GM12878 (cell line): ENCODE measurements at regions not wholly inside any gene's neighbourhood (a gene's known extent, or its start where the extent isn't known, plus 50 kb on each side); places are given as distances from the start of the nearest gene placed in this dataset.

Source experiments
- ATAC-seq: fragments of 200-7000 bp; cut with Tn5 transposase; 3 replicates; pipeline ENCODE4 v1.9.1; 2020; ENCODE audit warnings: mild to moderate bottlenecking, moderate library complexity
- BruUV-seq: library from RNA; stranded (reverse); fragments of 400-500 nt; replicated peaks from 2 replicates; lab custom pipeline; 2021; lab: Mats Ljungman, UMichigan
- CTCF ChIA-PET: fragments of 300-600 bp; sonication (Branson Sonifier 250); formaldehyde crosslinking; extraction: SDS; loops from one replicate; lab custom pipeline; 2021; ENCODE audit warnings: inconsistent platforms; lab: Yijun Ruan, JAX
- POLR2A ChIA-PET: fragments of 350-600 bp; formaldehyde crosslinking; extraction: SDS; loops from one replicate; lab custom pipeline; 2021; ENCODE audit warnings: inconsistent platforms; lab: Charles Lee
- RAD21 ChIA-PET: fragments of 300-600 bp; sonication (Branson Sonifier 250); formaldehyde crosslinking; loops from one replicate; lab custom pipeline; 2023; ENCODE audit warnings: antibody characterized with exemption; ENCODE audit not compliant: unreplicated experiment; lab: Charles Lee
- SMC1A ChIA-PET: fragments of 300-600 bp; sonication (Branson Sonifier 250); formaldehyde crosslinking; loops from one replicate; lab custom pipeline; 2023; ENCODE audit not compliant: unreplicated experiment, uncharacterized antibody; lab: Charles Lee
- DNase-seq: peaks from one replicate; pipeline ENCODE4 v3.0.0-alpha.2; 2011; ENCODE audit warnings: low read depth, low spot score
- FAIRE-seq: peaks from 3 replicates; lab custom pipeline; 2011; peaks lifted over from hg19 to GRCh38; lab: Jason Lieb, UNC
- H2AFZ ChIP-seq: 2 replicates; pipeline ENCODE4 v1.6.0; 2011; ENCODE audit warnings: low read depth, low read length, control low read depth; ENCODE audit not compliant: control insufficient read depth
- H3K27ac ChIP-seq: 2 replicates; pipeline ENCODE4 v1.5.1; 2011; ENCODE audit warnings: control low read depth; ENCODE audit not compliant: control insufficient read depth, insufficient read depth
- H3K27me3 ChIP-seq, 2 experiments: replicated peaks in 1 of 2; 2 replicates each; pipeline versions ENCODE4 v1.6.0 to v1.6.1; 2011; ENCODE audit warnings: low read length in 1 of 2; ENCODE audit not compliant: control insufficient read depth in 2 of 2, insufficient read depth in 2 of 2
- H3K36me3 ChIP-seq, 2 experiments: 2 replicates each; pipeline ENCODE4 v1.5.1; 2011; ENCODE audit warnings: low read length in 1 of 2; ENCODE audit not compliant: control insufficient read depth in 2 of 2, insufficient read depth in 2 of 2
- H3K4me1 ChIP-seq: 2 replicates; pipeline ENCODE4 v1.6.1; 2011; ENCODE audit warnings: mild to moderate bottlenecking, low read length, moderate library complexity, mixed read lengths; ENCODE audit not compliant: control insufficient read depth, insufficient read depth
- H3K4me2 ChIP-seq: 2 replicates; pipeline ENCODE4 v1.6.0; 2011; ENCODE audit warnings: control low read depth; ENCODE audit not compliant: control insufficient read depth, insufficient read depth
- H3K4me3 ChIP-seq: fragments of 200-600 bp; sonication (generic); 2 replicates; pipeline ENCODE4 v1.5.1; 2016
- H3K79me2 ChIP-seq: 2 replicates; pipeline ENCODE4 v1.6.0; 2011; ENCODE audit warnings: low read length; ENCODE audit not compliant: control insufficient read depth, insufficient read depth
- H3K9ac ChIP-seq: 2 replicates; pipeline ENCODE4 v1.8.0; 2011; ENCODE audit warnings: low read length, control low read depth, mixed read lengths; ENCODE audit not compliant: control insufficient read depth, insufficient read depth
- H3K9me3 ChIP-seq: replicated peaks from 3 replicates; pipeline ENCODE4 v1.5.1; 2011; ENCODE audit warnings: mild to moderate bottlenecking, low read length; ENCODE audit not compliant: control insufficient read depth, insufficient read depth
- H4K20me1 ChIP-seq: 2 replicates; pipeline ENCODE4 v1.6.0; 2011; ENCODE audit not compliant: control insufficient read depth, insufficient read depth
- CREM ChIP-seq: IDR thresholded peaks from 2 replicates; pipeline ENCODE4 v1.6.1; 2014; ENCODE audit warnings: antibody characterized with exemption, low read depth
- IRF4 ChIP-seq: IDR thresholded peaks from 2 replicates; pipeline ENCODE4 v1.6.1; 2011; ENCODE audit warnings: low read depth, low read length
- NBN ChIP-seq: fragments of 450-650 bp; IDR thresholded peaks from 2 replicates; pipeline ENCODE4 v1.6.1; 2016
- NR2C2 ChIP-seq: IDR thresholded peaks from 2 replicates; pipeline ENCODE4 v1.6.1; 2011; ENCODE audit warnings: borderline replicate concordance, low read depth; ENCODE audit not compliant: control insufficient read depth, insufficient read length
- NR2F1 ChIP-seq: fragments of 450-650 bp; conservative IDR thresholded peaks from 2 replicates; pipeline ENCODE4 v1.6.1; 2017; ENCODE audit warnings: mild to moderate bottlenecking
- RFX5 ChIP-seq: IDR thresholded peaks from 2 replicates; pipeline ENCODE4 v1.6.1; 2011; ENCODE audit warnings: low read depth, low read length, improper control_type of control experiment
- SP1 ChIP-seq: IDR thresholded peaks from one replicate; pipeline ENCODE4 v1.6.1; 2011; ENCODE audit warnings: low read depth, low read length
- SPI1 ChIP-seq: IDR thresholded peaks from 2 replicates; pipeline ENCODE4 v1.6.1; 2011; ENCODE audit warnings: low read depth, mild to moderate bottlenecking, low read length, moderate library complexity, borderline replicate concordance; ENCODE audit not compliant: insufficient read depth
- ZNF384 ChIP-seq: IDR thresholded peaks from 2 replicates; pipeline ENCODE4 v1.6.1; 2012; ENCODE audit warnings: low read depth, mild to moderate bottlenecking, low read length, improper control_type of control experiment, borderline replicate concordance
- WGBS: methylation state at CpG from one replicate; pipeline ENCODE4 v1.1.6; 2016; ENCODE audit warnings: low lambda C conversion rate; ENCODE audit not compliant: insufficient replicate concordance, insufficient coverage; ENCODE audit errors: missing lambda C conversion rate; 5-methylcytosine and 5-hydroxymethylcytosine counted together
- in situ Hi-C: fragments of 300-500 bp; cut with MboI; formaldehyde crosslinking; loops from 9 replicates; pipeline ENCODE4 v1.14.3; 2018; ENCODE audit warnings: mixed read lengths
- intact Hi-C: fragments of 100-400 bp; cut with micrococcal nuclease; formaldehyde crosslinking; loops from one replicate; pipeline ENCODE4 v1.14.2; 2022; ENCODE audit not compliant: unreplicated experiment
- TF ChIP-seq, protein P1 (sequence below): fragments of 450-650 bp; IDR thresholded peaks from 2 replicates; pipeline ENCODE4 v1.6.1; 2018; ENCODE audit warnings: borderline replicate concordance, mild to moderate bottlenecking; ENCODE audit not compliant: partially characterized antibody
- TF ChIP-seq, protein P2 (sequence below): IDR thresholded peaks from 2 replicates; pipeline ENCODE4 v1.6.1; 2012; ENCODE audit warnings: low read length, inconsistent platforms
- TF ChIP-seq, protein P3 (sequence below): IDR thresholded peaks from 2 replicates; pipeline ENCODE4 v1.6.1; 2011; ENCODE audit warnings: low read depth, mild to moderate bottlenecking, low read length, moderate library complexity, borderline replicate concordance; ENCODE audit errors: extremely low read depth

DNA sequence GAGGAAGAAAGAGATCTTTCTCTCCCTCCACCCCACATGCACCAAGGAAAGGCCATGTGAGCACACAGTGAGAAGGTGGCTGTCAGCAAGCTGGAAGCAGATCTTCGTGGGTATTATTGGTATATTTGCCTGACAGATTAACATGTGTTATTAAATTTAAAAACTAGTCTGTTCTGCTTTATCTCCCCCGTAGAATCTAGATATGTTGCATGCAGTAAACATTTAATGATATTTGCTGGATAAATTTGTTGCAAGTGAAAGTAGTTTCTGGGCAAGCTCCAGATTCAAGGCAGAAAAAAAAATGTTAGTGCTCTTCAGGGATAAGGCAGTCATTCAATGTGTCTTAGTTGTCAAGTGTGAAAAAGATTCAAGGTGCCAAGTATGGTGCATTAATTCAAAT is 215.0 kb upstream of the TAS2R1 start:
- H3K9me3 ChIP-seq: no peaks in the 10 kb centered on the region
- no peak overlapping the region for H3K9ac ChIP-seq
- no peak overlapping the region for H3K27ac ChIP-seq
- ChIA-PET SMC1A (interaction anchor here (1.1 kb wide), 1 partner anchor 14 kb away, joined by 3 read pairs; no protein-coding TSS in a partner anchor), POLR2A (no interaction called here), RAD21 (no interaction called here), CTCF (no interaction called here)
- no peak for TF ChIP-seq CREM
- TF ChIP-seq SP1: no peak
- TF ChIP-seq NBN: no peak
- TF ChIP-seq, protein P1, sequence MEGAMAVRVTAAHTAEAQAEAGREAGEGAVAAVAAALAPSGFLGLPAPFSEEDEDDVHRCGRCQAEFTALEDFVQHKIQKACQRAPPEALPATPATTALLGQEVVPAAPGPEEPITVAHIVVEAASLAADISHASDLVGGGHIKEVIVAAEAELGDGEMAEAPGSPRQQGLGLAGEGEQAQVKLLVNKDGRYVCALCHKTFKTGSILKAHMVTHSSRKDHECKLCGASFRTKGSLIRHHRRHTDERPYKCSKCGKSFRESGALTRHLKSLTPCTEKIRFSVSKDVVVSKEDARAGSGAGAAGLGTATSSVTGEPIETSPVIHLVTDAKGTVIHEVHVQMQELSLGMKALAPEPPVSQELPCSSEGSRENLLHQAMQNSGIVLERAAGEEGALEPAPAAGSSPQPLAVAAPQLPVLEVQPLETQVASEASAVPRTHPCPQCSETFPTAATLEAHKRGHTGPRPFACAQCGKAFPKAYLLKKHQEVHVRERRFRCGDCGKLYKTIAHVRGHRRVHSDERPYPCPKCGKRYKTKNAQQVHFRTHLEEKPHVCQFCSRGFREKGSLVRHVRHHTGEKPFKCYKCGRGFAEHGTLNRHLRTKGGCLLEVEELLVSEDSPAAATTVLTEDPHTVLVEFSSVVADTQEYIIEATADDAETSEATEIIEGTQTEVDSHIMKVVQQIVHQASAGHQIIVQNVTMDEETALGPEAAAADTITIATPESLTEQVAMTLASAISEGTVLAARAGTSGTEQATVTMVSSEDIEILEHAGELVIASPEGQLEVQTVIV: no peak
- no peak for TF ChIP-seq RFX5
- no peak for FAIRE-seq
- in situ Hi-C loops: no loop called here
- H2AFZ ChIP-seq: no peak overlapping the region
- H3K27me3 ChIP-seq: no peaks in the 10 kb centered on the region; a peak in 1 of 4 replicates
- H3K4me3 ChIP-seq: no peak overlapping the region
- intact Hi-C loops: no loop called here
- no peaks in the 10 kb centered on the region for H3K79me2 ChIP-seq
- WGBS: 0% methylated on average over 2 of the region's 2 CpGs
- no peak overlapping the region for H3K4me2 ChIP-seq
- no peaks in the 10 kb centered on the region for H3K36me3 ChIP-seq
- no peaks in the 10 kb centered on the region for H3K4me1 ChIP-seq
- no peak for ATAC-seq
- no TSS peak for BruUV-seq
- DNase-seq: no peak
- no peaks in the 10 kb centered on the region for H4K20me1 ChIP-seq

DNA sequence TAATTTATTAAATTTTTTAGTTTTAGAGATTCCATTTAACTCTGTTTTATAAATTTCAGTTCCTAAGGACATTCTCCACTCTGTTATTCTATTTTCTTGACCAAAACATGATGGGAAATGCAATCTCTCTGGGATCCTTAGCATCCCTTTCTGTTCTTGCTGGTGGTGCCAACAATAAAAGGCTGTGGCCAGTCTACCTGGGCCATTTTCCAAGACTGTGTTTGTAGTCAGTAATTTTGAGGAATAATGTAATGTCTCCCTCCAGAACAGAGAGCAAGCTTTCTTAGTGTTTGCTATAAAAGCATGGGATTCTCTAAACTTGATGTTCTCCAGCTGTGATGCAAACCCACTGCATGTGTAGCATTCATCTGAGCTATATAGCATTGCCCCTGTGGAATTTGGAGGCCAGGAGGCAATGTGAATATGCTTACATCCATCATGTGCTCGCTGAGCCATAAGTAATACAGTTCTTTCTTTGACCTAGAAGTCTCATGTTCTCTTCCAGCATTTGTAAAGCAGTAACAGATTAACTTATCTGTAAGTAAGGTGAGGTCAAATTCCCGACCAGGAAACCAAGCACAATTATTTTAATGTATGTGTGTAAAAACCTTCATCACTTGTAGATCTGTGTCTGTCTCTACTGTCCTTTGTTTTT is 211.5 kb upstream of the TAS2R1 start:
- FAIRE-seq: no peak
- Histone ChIP-seq H3K4me3 (no peak overlapping the region), H3K4me1 (no peaks in the 10 kb centered on the region), H3K4me2 (no peak overlapping the region), H3K27ac (no peak overlapping the region), H3K9ac (no peak overlapping the region), H3K9me3 (no peaks in the 10 kb centered on the region), H3K79me2 (no peaks in the 10 kb centered on the region), H3K27me3 (no peaks in the 10 kb centered on the region), H4K20me1 (no peaks in the 10 kb centered on the region), H3K36me3 (no peaks in the 10 kb centered on the region), H2AFZ (no peak overlapping the region)
- WGBS: 0% methylated on average over 2 of the region's 2 CpGs
- DNase-seq: no peak
- ATAC-seq: no peak
- SMC1A ChIA-PET: interaction anchor here (0.9 kb wide), 1 partner anchor 57 kb away, joined by 3 read pairs; no protein-coding TSS in a partner anchor
- intact Hi-C loops: no loop called here
- CTCF ChIA-PET: no interaction called here
- in situ Hi-C loops: no loop called here
- POLR2A ChIA-PET: no interaction called here
- RAD21 ChIA-PET: no interaction called here
- BruUV-seq: no TSS peak
- TF ChIP-seq ZNF384: no peak
- no peak for TF ChIP-seq SPI1
- TF ChIP-seq NR2F1: no peak
- TF ChIP-seq, protein P2, sequence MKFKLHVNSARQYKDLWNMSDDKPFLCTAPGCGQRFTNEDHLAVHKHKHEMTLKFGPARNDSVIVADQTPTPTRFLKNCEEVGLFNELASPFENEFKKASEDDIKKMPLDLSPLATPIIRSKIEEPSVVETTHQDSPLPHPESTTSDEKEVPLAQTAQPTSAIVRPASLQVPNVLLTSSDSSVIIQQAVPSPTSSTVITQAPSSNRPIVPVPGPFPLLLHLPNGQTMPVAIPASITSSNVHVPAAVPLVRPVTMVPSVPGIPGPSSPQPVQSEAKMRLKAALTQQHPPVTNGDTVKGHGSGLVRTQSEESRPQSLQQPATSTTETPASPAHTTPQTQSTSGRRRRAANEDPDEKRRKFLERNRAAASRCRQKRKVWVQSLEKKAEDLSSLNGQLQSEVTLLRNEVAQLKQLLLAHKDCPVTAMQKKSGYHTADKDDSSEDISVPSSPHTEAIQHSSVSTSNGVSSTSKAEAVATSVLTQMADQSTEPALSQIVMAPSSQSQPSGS: no peak
- no peak for TF ChIP-seq IRF4
- TF ChIP-seq, protein P3, sequence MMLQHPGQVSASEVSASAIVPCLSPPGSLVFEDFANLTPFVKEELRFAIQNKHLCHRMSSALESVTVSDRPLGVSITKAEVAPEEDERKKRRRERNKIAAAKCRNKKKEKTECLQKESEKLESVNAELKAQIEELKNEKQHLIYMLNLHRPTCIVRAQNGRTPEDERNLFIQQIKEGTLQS: no peak
- TF ChIP-seq NR2C2: no peak
